HCT116 (cell line): ENCODE measurements at regions not wholly inside any gene's neighbourhood (a gene's known extent, or its start where the extent isn't known, plus 50 kb on each side); places are given as distances from the start of the nearest gene placed in this dataset.

Source experiments
- ATAC-seq: fragments of 200-7000 bp; cut with Tn5 transposase; 2 replicates; pipeline ENCODE4 v1.9.1; 2020; ENCODE audit warnings: mild to moderate bottlenecking, moderate library complexity
- BruUV-seq: library from RNA; stranded (reverse); fragments of 400-500 nt; replicated peaks from 2 replicates; lab custom pipeline; 2021; lab: Mats Ljungman, UMichigan
- CTCF ChIA-PET: fragments of 300-600 bp; sonication (Branson Sonifier 250); formaldehyde crosslinking; loops from one replicate; lab custom pipeline; 2021; ENCODE audit warnings: antibody characterized with exemption; lab: Charles Lee
- POLR2A ChIA-PET: fragments of 300-600, 350-600 bp; sonication (Branson Sonifier 250); formaldehyde crosslinking; loops from one replicate; lab custom pipeline; 2021; ENCODE audit warnings: antibody characterized with exemption; lab: Charles Lee
- RAD21 ChIA-PET, 2 experiments: fragments of 300-600 bp; sonication (Branson Sonifier 250); formaldehyde crosslinking; loops; one replicate each; lab custom pipeline; 2023; ENCODE audit warnings: low total read pairs in 2 of 2; ENCODE audit not compliant: uncharacterized antibody in 2 of 2, unreplicated experiment in 2 of 2, low non-redundant PET in 1 of 2; lab: Charles Lee
- DNase-seq: peaks from one replicate; pipeline ENCODE4 v3.0.0-alpha.2; 2010; ENCODE audit warnings: low read depth, low spot score
- H2AFZ ChIP-seq: fragments of 200-600 bp; shearing (Covaris generic), sonication (generic); 2 replicates; pipeline ENCODE4 v1.6.1; 2017; ENCODE audit warnings: low read depth, mixed run types, mixed read lengths, antibody characterized with exemption, low read length; ENCODE audit not compliant: poor library complexity, severe bottlenecking
- H3K27ac ChIP-seq: 2 replicates; pipeline ENCODE4 v1.5.1; 2012; ENCODE audit warnings: low read depth, low read length
- H3K27me3 ChIP-seq: fragments of 200-600 bp; sonication (generic); 2 replicates; pipeline ENCODE4 v1.6.1; 2016; ENCODE audit warnings: mixed run types, low read length, mixed read lengths; ENCODE audit not compliant: insufficient read depth
- H3K36me3 ChIP-seq, 2 experiments: fragments of 200-500 bp in 1 of 2; fragments of 200-600 bp in 1 of 2; sonication (Bioruptor generic) in 1 of 2; sonication (generic) in 1 of 2; 2 replicates each; pipeline versions ENCODE4 v1.5.1 to v1.6.1; 2014 to 2016; ENCODE audit warnings: low read length in 2 of 2, inconsistent platforms in 1 of 2, mixed read lengths in 1 of 2, mixed run types in 1 of 2; ENCODE audit not compliant: insufficient read depth in 2 of 2, control insufficient read depth in 1 of 2
- H3K4me1 ChIP-seq, 2 experiments: fragments of 200-600 bp in 1 of 2; sonication (generic) in 1 of 2; 2 replicates each; pipeline versions ENCODE4 v1.5.1 to v1.6.1; 2012 to 2017; ENCODE audit warnings: low read length in 2 of 2, inconsistent platforms in 1 of 2, mild to moderate bottlenecking in 1 of 2, mixed read lengths in 1 of 2, mixed run types in 1 of 2, moderate library complexity in 1 of 2; ENCODE audit not compliant: insufficient read depth in 2 of 2, control insufficient read depth in 1 of 2
- H3K4me2 ChIP-seq: fragments of 200-600 bp; sonication (generic); 2 replicates; pipeline ENCODE4 v1.6.1; 2017; ENCODE audit warnings: mixed run types, low read length, mixed read lengths
- H3K4me3 ChIP-seq, 2 experiments: fragments of 200-600 bp in 1 of 2; sonication (generic) in 1 of 2; replicated peaks in 1 of 2; 2 replicates each; pipeline ENCODE4 v1.5.1; 2011 to 2016; ENCODE audit warnings: low read length in 2 of 2, control low read depth in 1 of 2, low read depth in 1 of 2, mild to moderate bottlenecking in 1 of 2, mixed read lengths in 1 of 2, mixed run types in 1 of 2
- H3K79me2 ChIP-seq: fragments of 200-600 bp; sonication (generic); 2 replicates; pipeline ENCODE4 v1.6.1; 2017; ENCODE audit warnings: mild to moderate bottlenecking, mixed run types, low read length, moderate library complexity, mixed read lengths; ENCODE audit not compliant: insufficient read depth
- H3K9ac ChIP-seq: fragments of 200-600 bp; sonication (generic); 2 replicates; pipeline ENCODE4 v1.6.1; 2016; ENCODE audit warnings: low read length, mixed read lengths
- H3K9me2 ChIP-seq: fragments of 200-600 bp; sonication (generic), shearing (Covaris generic); 2 replicates; pipeline ENCODE4 v1.6.1; 2017; ENCODE audit warnings: mixed run types, mild to moderate bottlenecking, moderate library complexity; ENCODE audit not compliant: insufficient read depth
- H3K9me3 ChIP-seq, 2 experiments: fragments of 200-500 bp in 1 of 2; fragments of 200-600 bp in 1 of 2; sonication (Bioruptor generic) in 1 of 2; sonication (generic) in 1 of 2; 2 replicates each; pipeline ENCODE4 v1.6.1; 2014 to 2017; ENCODE audit warnings: low read length in 2 of 2, mixed read lengths in 2 of 2, inconsistent platforms in 1 of 2, low read depth in 1 of 2, mild to moderate bottlenecking in 1 of 2, mixed run types in 1 of 2, moderate library complexity in 1 of 2; ENCODE audit not compliant: control insufficient read depth in 1 of 2, insufficient read depth in 1 of 2
- H4K20me1 ChIP-seq: fragments of 200-600 bp; sonication (generic), shearing (Covaris generic); 2 replicates; pipeline ENCODE4 v1.6.1; 2017; ENCODE audit warnings: mixed run types, mild to moderate bottlenecking, moderate library complexity; ENCODE audit not compliant: insufficient read depth
- ATF3 ChIP-seq: IDR thresholded peaks from 2 replicates; pipeline ENCODE4 v1.6.1; 2012
- CBX3 ChIP-seq: IDR thresholded peaks from 2 replicates; pipeline ENCODE4 v1.6.1; 2012; ENCODE audit warnings: low read depth
- CEBPB ChIP-seq: IDR thresholded peaks from 2 replicates; pipeline ENCODE4 v1.6.1; 2012; ENCODE audit warnings: low read depth
- ELF1 ChIP-seq: IDR thresholded peaks from 2 replicates; pipeline ENCODE4 v1.6.1; 2012; ENCODE audit warnings: low read depth, borderline replicate concordance
- EZH2phosphoT487 ChIP-seq: fragments of 200-600 bp; IDR thresholded peaks from 2 replicates; pipeline ENCODE4 v1.6.1; 2018; ENCODE audit warnings: antibody characterized with exemption, borderline replicate concordance
- FOSL1 ChIP-seq: IDR thresholded peaks from 2 replicates; pipeline ENCODE4 v1.6.1; 2012; ENCODE audit warnings: low read depth
- JUND ChIP-seq: IDR thresholded peaks from 2 replicates; pipeline ENCODE4 v1.6.1; 2012
- POLR2AphosphoS5 ChIP-seq: IDR thresholded peaks from 2 replicates; pipeline ENCODE4 v1.6.1; 2011; ENCODE audit warnings: mild to moderate bottlenecking, low read depth, low read length, moderate library complexity
- SIN3A ChIP-seq: IDR thresholded peaks from 2 replicates; pipeline ENCODE4 v1.6.1; 2012; ENCODE audit warnings: low read depth
- ZNF274 ChIP-seq: fragments of 200-500 bp; sonication (Bioruptor generic); IDR thresholded peaks from 2 replicates; pipeline ENCODE4 v1.6.1; 2014; ENCODE audit warnings: mild to moderate bottlenecking, low read depth, low read length, inconsistent platforms
- intact Hi-C: fragments of 100-400 bp; cut with micrococcal nuclease; formaldehyde crosslinking; loops from 2 replicates; pipeline ENCODE4 v1.10.0; 2022

GRCh38 chr2:19575641-19576040 is 217.2 kb upstream of the OSR1 start:
- no peaks in the 10 kb centered on the region for H3K36me3 ChIP-seq
- TF ChIP-seq ELF1 (no peak), FOSL1 (no peak), CEBPB (no peak), ZNF274 (no peak), CBX3 (no peak), EZH2phosphoT487 (no peak), ATF3 (no peak)
- no peak for ATAC-seq
- no TSS peak for BruUV-seq
- no peak for DNase-seq
- RAD21 ChIA-PET = no interaction called here
- no peak overlapping the region for H3K4me3 ChIP-seq
- CTCF ChIA-PET = no interaction called here
- no peaks in the 10 kb centered on the region for H3K9me3 ChIP-seq
- POLR2A ChIA-PET = no interaction called here
- no peaks in the 10 kb centered on the region for H3K9me2 ChIP-seq
- no peaks in the 10 kb centered on the region for H3K4me1 ChIP-seq
- H3K27ac ChIP-seq = no peak overlapping the region
- peaks cover 13% of the 10 kb centered on the region; the same call in 1 of the 2 replicates for H3K27me3 ChIP-seq
- no peaks in the 10 kb centered on the region for H4K20me1 ChIP-seq
- H3K79me2 ChIP-seq = no peaks in the 10 kb centered on the region
- H2AFZ ChIP-seq = no peak overlapping the region
- H3K9ac ChIP-seq = no peak overlapping the region
- H3K4me2 ChIP-seq = no peak overlapping the region
- intact Hi-C loops = no loop called here

GRCh38 chr2:19574778-19575260 is 216.4 kb upstream of the OSR1 start:
- Histone ChIP-seq H3K27me3 (peaks cover 10% of the 10 kb centered on the region; the same call in 1 of the 2 replicates), H3K4me2 (no peak overlapping the region), H3K9ac (no peak overlapping the region), H4K20me1 (no peaks in the 10 kb centered on the region), H3K9me3 (no peaks in the 10 kb centered on the region), H3K9me2 (no peaks in the 10 kb centered on the region), H3K79me2 (no peaks in the 10 kb centered on the region), H3K27ac (no peak overlapping the region), H3K36me3 (no peaks in the 10 kb centered on the region), H3K4me1 (no peaks in the 10 kb centered on the region), H2AFZ (no peak overlapping the region), H3K4me3 (no peak overlapping the region)
- RAD21 ChIA-PET = no interaction called here
- DNase-seq (no peak), ATAC-seq (no peak)
- BruUV-seq = no TSS peak
- TF ChIP-seq POLR2AphosphoS5 = no peak
- TF ChIP-seq JUND = no peak
- no peak for TF ChIP-seq SIN3A
- no peak for TF ChIP-seq ZNF274
- intact Hi-C loops = no loop called here
- POLR2A ChIA-PET = no interaction called here
- CTCF ChIA-PET = no interaction called here
